GM19463 (cell line): ENCODE measurements at regions not wholly inside any gene's neighbourhood (a gene's known extent, or its start where the extent isn't known, plus 50 kb on each side); places are given as distances from the start of the nearest gene placed in this dataset.

Experiments
- ATAC-seq: cut with Tn5 transposase; IDR thresholded peaks from one replicate; pipeline ENCODE4 v1.9.1; 2021; ENCODE audit warnings: mild to moderate bottlenecking, moderate library complexity; ENCODE audit not compliant: unreplicated experiment

GRCh38 chr3:22568285-22568684, 634.8 kb upstream of the UBE2E2 start:
- ATAC-seq, result no peak

GRCh38 chr3:22569570-22569969, 633.6 kb upstream of the UBE2E2 start:
- ATAC-seq, result no peak

GRCh38 chr3:22581007-22581406, 622.1 kb upstream of the UBE2E2 start:
- ATAC-seq, result no peak

GRCh38 chr3:22582266-22582665, 620.9 kb upstream of the UBE2E2 start:
- no peak for ATAC-seq

- no peak for ATAC-seq
Measured at GRCh38 chr3:22585504-22585903, 617.6 kb upstream of the UBE2E2 start.

- no peak for ATAC-seq
Measured at GRCh38 chr3:22585911-22586310, 617.2 kb upstream of the UBE2E2 start.

GRCh38 chr3:22587446-22587845, 615.7 kb upstream of the UBE2E2 start:
- ATAC-seq, result no peak

- ATAC-seq, result no peak
Measured at GRCh38 chr3:22593638-22594037, 609.5 kb upstream of the UBE2E2 start.

GRCh38 chr3:22594990-22595389, 608.1 kb upstream of the UBE2E2 start:
- ATAC-seq, result no peak

- ATAC-seq, result no peak
Measured at GRCh38 chr3:22606461-22606860, 596.7 kb upstream of the UBE2E2 start.

GRCh38 chr3:22606938-22607337, 596.2 kb upstream of the UBE2E2 start:
- ATAC-seq, result no peak

- ATAC-seq, result no peak
Measured at GRCh38 chr3:22608093-22608492, 595.0 kb upstream of the UBE2E2 start.

GRCh38 chr3:22608721-22609120, 594.4 kb upstream of the UBE2E2 start:
- ATAC-seq, result no peak

GRCh38 chr3:22609139-22609538, 594.0 kb upstream of the UBE2E2 start:
- ATAC-seq, result no peak

GRCh38 chr3:22612927-22613326, 590.2 kb upstream of the UBE2E2 start:
- ATAC-seq, result no peak

- ATAC-seq, result no peak
Measured at GRCh38 chr3:22615790-22616189, 587.3 kb upstream of the UBE2E2 start.

GRCh38 chr3:22617372-22617771, 585.8 kb upstream of the UBE2E2 start:
- ATAC-seq, result no peak

- ATAC-seq, result no peak
Measured at GRCh38 chr3:22620498-22620897, 582.6 kb upstream of the UBE2E2 start.

GRCh38 chr3:22621205-22621809, 581.8 kb upstream of the UBE2E2 start:
- no peak for ATAC-seq

- ATAC-seq, result no peak
Measured at GRCh38 chr3:22627993-22628499, 575.1 kb upstream of the UBE2E2 start.

GRCh38 chr3:22632536-22632935, 570.6 kb upstream of the UBE2E2 start:
- ATAC-seq, result no peak

GRCh38 chr3:22634433-22634832, 568.7 kb upstream of the UBE2E2 start:
- ATAC-seq, result peak; percentile 49
